Stimulated activated CD8-positive, alpha-beta memory T cell treated with anti-CD3 and anti-CD28 coated beads, Interleukin-7, amount 100 ng/mL, for 48 hours (primary cell): ENCODE measurements at regions not wholly inside any gene's neighbourhood (a gene's known extent, or its start where the extent isn't known, plus 50 kb on each side); places are given as distances from the start of the nearest gene placed in this dataset.

Experiments
- DNase-seq, 2 donors: peaks; one replicate each; pipeline ENCODE4 v3.0.0-alpha.2; 2020; ENCODE audit warnings: low read depth in 1 of 2; ENCODE audit errors: extremely low read depth in 1 of 2

DNA sequence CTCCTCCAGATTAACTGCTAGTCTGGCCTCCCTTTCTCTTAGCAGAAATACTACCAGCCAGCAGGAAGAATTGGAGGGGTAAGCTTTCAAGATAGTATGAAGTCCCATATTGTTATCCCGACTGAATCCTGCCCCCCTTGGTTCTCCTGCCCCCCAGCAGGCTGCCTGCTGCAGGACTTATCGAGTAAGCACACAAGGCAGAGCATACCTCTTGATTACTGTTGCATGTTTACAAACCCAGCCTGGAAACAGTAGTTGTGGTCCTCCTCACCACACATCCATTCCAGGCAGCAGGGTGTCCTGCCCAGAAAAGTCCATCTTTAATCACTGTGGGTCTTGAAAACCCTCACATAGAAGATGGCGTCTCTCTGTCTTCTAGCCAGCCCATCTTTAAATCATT lies 66.8 kb upstream of the PPP2R3A start:
- DNase-seq: no peak

DNA sequence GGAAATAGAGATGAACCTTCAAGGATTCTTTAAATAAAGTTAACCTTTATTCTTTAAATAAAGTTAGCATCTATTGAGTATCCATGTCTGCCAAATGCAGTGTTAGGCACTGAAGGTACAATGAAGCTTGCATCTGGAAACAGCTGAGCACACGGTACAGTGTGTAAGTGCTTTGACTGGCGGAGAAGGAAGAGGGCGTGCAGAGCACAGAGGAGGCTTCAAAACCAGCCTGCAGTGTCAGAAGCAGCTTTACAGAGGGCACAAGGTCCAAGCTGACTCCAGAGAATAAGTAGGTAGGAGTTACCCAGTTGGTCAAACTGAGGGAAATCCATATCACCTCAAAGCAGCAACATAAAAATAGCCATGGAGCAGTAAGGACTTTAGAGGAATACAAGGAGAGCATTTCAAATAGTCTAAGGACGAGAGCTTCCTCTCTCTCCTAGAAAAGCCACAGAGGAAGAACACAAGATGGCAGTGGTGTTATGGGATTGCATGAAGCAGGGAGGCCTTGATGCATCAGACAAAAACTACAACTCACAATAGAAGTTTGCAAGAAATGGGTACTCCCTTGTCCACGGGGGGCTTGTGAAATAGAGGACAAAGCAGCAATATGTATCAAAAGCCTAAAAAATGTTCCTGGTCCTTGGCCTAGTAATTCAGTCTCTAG lies 60.3 kb upstream of the PPP2R3A start:
- no peak for DNase-seq

GRCh38 chr3:135907422-135908165 lies 57.9 kb upstream of the PPP2R3A start:
- DNase-seq: no peak

- DNase-seq: no peak
Observed at GRCh38 chr3:135908225-135908624, 57.3 kb upstream of the PPP2R3A start.

DNA sequence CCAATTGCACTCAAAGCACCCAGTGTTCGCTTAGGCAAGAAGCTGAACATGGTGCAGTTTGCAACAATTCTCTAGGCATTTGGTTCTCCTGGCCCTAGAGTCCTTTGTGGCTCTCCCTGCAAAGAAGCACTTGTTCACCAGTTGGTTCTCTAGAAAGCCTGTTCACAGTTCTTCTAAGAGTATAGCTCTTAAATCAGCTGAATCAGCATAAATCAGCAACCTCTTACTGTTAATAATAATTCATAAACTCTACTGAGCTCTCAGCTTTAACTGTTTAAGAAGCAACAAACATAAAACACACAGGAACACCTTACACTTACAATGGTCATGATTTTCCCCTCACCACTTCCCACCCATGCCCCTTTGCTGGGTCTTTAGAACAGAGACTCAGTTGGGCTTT lies 56.8 kb upstream of the PPP2R3A start:
- DNase-seq: no peak

DNA sequence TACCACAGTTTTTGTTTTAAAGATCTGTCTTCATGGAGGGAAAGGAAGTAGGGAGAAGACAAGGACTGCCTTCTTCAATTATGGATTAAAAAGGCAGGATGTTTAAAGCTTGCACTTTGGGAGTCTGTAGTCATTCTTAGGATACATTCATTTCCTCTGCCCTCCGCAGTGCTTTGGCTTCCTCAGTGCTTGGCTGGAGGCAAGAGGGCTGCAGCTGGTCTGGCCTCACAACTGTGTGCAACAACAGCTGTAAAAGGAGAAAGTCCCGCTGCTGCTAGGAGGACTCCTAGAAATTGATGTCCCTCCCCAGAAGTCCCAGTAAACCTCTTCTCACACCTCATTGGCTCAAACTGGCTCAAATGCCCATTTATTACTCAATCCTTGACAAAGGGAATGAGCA lies 54.4 kb upstream of the PPP2R3A start:
- DNase-seq: no peak

DNA sequence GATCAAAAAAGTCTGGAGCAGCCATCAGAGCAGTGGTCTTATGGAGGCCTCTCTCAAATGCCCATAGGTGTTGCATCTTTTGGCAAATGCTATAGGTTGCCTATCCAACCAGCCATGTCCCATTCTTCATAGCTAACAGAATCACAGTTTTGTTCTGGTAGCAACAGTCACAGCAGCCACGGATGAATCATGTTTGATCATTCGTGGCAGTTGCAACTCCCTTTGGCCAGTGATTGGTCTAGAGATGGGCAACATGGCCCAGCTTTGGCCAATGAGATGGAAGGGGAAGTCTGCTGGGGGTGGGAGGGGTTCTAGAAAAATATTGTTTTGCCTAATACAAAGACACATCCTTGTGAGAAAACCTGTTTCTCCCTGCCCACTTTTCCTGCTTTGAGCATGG lies 50.3 kb upstream of the PPP2R3A start:
- no peak for DNase-seq
